Hematopoietic multipotent progenitor cell (in vitro differentiated cells): ENCODE measurements at regions not wholly inside any gene's neighbourhood (a gene's known extent, or its start where the extent isn't known, plus 50 kb on each side); places are given as distances from the start of the nearest gene placed in this dataset.
"Not testable (repeated sequence)": the region's sequence is repeated elsewhere in the genome, so short reads cannot be mapped to it uniquely, and the experiment has no call there.

Experiments
- DNase-seq, 3 donors: peaks; one replicate each; pipeline ENCODE4 v3.0.0-alpha.2; 2011 to 2015; ENCODE audit warnings: low read depth in 2 of 3, low spot score in 2 of 3

GRCh38 chr9:40097992-40098391 is 742.5 kb downstream of the SPATA31A1 start:
- not testable (repeated sequence) for DNase-seq

GRCh38 chr9:40106003-40106782 is 750.7 kb downstream of the SPATA31A1 start:
- peak in 2 of 3 donors; percentile 3 to 21 for DNase-seq

GRCh38 chr9:40106783-40107248 is 751.3 kb downstream of the SPATA31A1 start:
- DNase-seq: not testable (repeated sequence)

- DNase-seq: not testable (repeated sequence)
Observed at GRCh38 chr9:40107251-40107650, 751.8 kb downstream of the SPATA31A1 start.

GRCh38 chr9:40108465-40108864 is 753.0 kb downstream of the SPATA31A1 start:
- not testable (repeated sequence) for DNase-seq

- not testable (repeated sequence) for DNase-seq
Observed at GRCh38 chr9:40110751-40111150, 755.3 kb downstream of the SPATA31A1 start.

- not testable (repeated sequence) for DNase-seq
Observed at GRCh38 chr9:40111571-40111970, 756.1 kb downstream of the SPATA31A1 start.

GRCh38 chr9:40130598-40130997 is 775.1 kb downstream of the SPATA31A1 start:
- DNase-seq: not testable (repeated sequence)

GRCh38 chr9:40169204-40169603 is 813.7 kb downstream of the SPATA31A1 start:
- DNase-seq: not testable (repeated sequence)

- DNase-seq: not testable (repeated sequence)
Observed at GRCh38 chr9:40173316-40173715, 817.8 kb downstream of the SPATA31A1 start.

- DNase-seq: not testable (repeated sequence)
Observed at GRCh38 chr9:40174035-40174434, 818.6 kb downstream of the SPATA31A1 start.

- DNase-seq: not testable (repeated sequence)
Observed at GRCh38 chr9:40177403-40177802, 821.9 kb downstream of the SPATA31A1 start.

- not testable (repeated sequence) for DNase-seq
Observed at GRCh38 chr9:40191403-40191802, 835.9 kb downstream of the SPATA31A1 start.

- DNase-seq: not testable (repeated sequence)
Observed at GRCh38 chr9:40192162-40192561, 836.7 kb downstream of the SPATA31A1 start.

GRCh38 chr9:40196165-40196714 is 840.8 kb downstream of the SPATA31A1 start:
- not testable (repeated sequence) for DNase-seq

- DNase-seq: not testable (repeated sequence)
Observed at GRCh38 chr9:40196803-40197202, 841.3 kb downstream of the SPATA31A1 start.

GRCh38 chr9:40221596-40222233 is 866.2 kb downstream of the SPATA31A1 start:
- not testable (repeated sequence) for DNase-seq

GRCh38 chr9:40222617-40223200 is 867.2 kb downstream of the SPATA31A1 start:
- DNase-seq: not testable (repeated sequence)

GRCh38 chr9:40223353-40223752 is 867.9 kb downstream of the SPATA31A1 start:
- not testable (repeated sequence) for DNase-seq
